WTC11 (cell line): ENCODE measurements at regions not wholly inside any gene's neighbourhood (a gene's known extent, or its start where the extent isn't known, plus 50 kb on each side); places are given as distances from the start of the nearest gene placed in this dataset.

Experiments used
- ATF1 ChIP-seq: sonication (generic); formaldehyde crosslinking; IDR thresholded peaks from 2 replicates; pipeline ENCODE4 v1.8.1; 2023; ENCODE audit warnings: mild to moderate bottlenecking, moderate library complexity, missing genetic modification reagents
- NFATC4 ChIP-seq: fragments of 250-450 bp; sonication (Bioruptor Pico); IDR thresholded peaks from 2 replicates; pipeline ENCODE4 v1.9.0; 2021; ENCODE audit warnings: mild to moderate bottlenecking
- TF ChIP-seq, protein P1 (sequence below): fragments of 200-600 bp; IDR thresholded peaks from 2 replicates; pipeline ENCODE4 v1.8.0; 2022; ENCODE audit warnings: antibody characterized with exemption

GRCh38 chr22:22800716-22801115 is 86.9 kb upstream of the IGLL5 start:
- TF ChIP-seq NFATC4 (CRISPR knock-in tag) (no peak), ATF1 (CRISPR knock-in tag) (no peak)
- TF ChIP-seq, protein P1, sequence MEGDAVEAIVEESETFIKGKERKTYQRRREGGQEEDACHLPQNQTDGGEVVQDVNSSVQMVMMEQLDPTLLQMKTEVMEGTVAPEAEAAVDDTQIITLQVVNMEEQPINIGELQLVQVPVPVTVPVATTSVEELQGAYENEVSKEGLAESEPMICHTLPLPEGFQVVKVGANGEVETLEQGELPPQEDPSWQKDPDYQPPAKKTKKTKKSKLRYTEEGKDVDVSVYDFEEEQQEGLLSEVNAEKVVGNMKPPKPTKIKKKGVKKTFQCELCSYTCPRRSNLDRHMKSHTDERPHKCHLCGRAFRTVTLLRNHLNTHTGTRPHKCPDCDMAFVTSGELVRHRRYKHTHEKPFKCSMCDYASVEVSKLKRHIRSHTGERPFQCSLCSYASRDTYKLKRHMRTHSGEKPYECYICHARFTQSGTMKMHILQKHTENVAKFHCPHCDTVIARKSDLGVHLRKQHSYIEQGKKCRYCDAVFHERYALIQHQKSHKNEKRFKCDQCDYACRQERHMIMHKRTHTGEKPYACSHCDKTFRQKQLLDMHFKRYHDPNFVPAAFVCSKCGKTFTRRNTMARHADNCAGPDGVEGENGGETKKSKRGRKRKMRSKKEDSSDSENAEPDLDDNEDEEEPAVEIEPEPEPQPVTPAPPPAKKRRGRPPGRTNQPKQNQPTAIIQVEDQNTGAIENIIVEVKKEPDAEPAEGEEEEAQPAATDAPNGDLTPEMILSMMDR: no peak
